ENCODE measurements at regions not wholly inside any gene's neighbourhood (a gene's known extent, or its start where the extent isn't known, plus 50 kb on each side); places are given as distances from the start of the nearest gene placed in this dataset.

DNA sequence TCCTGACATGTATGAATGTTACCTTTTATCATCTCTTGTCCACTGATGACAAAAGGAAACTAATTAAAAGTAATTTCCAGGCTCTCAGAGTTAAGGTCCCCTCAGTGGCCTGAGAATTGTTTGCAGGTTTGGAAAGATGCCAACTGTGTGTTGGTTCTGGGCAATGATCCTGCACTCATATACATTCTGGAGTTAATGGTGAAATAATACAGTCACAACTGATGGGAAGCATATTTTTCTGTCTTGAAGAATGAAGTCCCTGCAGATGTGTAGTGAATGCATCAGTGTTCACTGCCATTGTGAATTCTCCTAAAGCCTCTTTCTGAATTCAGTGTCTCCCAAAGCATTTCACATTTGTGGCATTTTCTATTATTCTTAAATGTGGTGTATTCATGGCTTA lies 238.1 kb upstream of the PPP1R2C start:
- Histone ChIP-seq H3K4me2 (ENCODE audit: low read depth, low read length) (no peak overlapping the region), H3K9me3 (replicated peaks; ENCODE audit: insufficient read depth, low read length) (no peaks in the 10 kb centered on the region), H3K36me3 (replicated peaks; ENCODE audit: insufficient read depth, low read length) (no peaks in the 10 kb centered on the region), H3F3A (ENCODE audit: insufficient read depth, low read length) (no peaks in the 10 kb centered on the region), H3K9me2 (replicated peaks; ENCODE audit: insufficient read depth, low read length) (no peaks in the 10 kb centered on the region), H4K20me1 (ENCODE audit: insufficient read depth, low read length) (no peaks in the 10 kb centered on the region), H3K4me3 (ENCODE audit: low read length) (no peak overlapping the region), H3K4me1 (ENCODE audit: low read length) (no peaks in the 10 kb centered on the region), H3K79me2 (ENCODE audit: low read length) (no peaks in the 10 kb centered on the region), H3K27ac (ENCODE audit: low read length) (no peak overlapping the region), H3K9ac (ENCODE audit: low read length) (no peak overlapping the region), H3K27me3 (replicated peaks; ENCODE audit: insufficient read depth, low read length) (no peaks in the 10 kb centered on the region), H2AFZ (ENCODE audit: low read length) (no peak overlapping the region)
- DNase-seq: no peak
- TF ChIP-seq, protein P1, sequence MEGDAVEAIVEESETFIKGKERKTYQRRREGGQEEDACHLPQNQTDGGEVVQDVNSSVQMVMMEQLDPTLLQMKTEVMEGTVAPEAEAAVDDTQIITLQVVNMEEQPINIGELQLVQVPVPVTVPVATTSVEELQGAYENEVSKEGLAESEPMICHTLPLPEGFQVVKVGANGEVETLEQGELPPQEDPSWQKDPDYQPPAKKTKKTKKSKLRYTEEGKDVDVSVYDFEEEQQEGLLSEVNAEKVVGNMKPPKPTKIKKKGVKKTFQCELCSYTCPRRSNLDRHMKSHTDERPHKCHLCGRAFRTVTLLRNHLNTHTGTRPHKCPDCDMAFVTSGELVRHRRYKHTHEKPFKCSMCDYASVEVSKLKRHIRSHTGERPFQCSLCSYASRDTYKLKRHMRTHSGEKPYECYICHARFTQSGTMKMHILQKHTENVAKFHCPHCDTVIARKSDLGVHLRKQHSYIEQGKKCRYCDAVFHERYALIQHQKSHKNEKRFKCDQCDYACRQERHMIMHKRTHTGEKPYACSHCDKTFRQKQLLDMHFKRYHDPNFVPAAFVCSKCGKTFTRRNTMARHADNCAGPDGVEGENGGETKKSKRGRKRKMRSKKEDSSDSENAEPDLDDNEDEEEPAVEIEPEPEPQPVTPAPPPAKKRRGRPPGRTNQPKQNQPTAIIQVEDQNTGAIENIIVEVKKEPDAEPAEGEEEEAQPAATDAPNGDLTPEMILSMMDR (IDR thresholded peaks at IDR 0.05; ENCODE audit: low read length): no peak
- TF ChIP-seq EZH2 (optimal IDR thresholded peaks at IDR 0.05; ENCODE audit: low read depth, low read length) (no peak), EZH2phosphoT487 (IDR thresholded peaks at IDR 0.05; ENCODE audit: low read length) (no peak)

DNA sequence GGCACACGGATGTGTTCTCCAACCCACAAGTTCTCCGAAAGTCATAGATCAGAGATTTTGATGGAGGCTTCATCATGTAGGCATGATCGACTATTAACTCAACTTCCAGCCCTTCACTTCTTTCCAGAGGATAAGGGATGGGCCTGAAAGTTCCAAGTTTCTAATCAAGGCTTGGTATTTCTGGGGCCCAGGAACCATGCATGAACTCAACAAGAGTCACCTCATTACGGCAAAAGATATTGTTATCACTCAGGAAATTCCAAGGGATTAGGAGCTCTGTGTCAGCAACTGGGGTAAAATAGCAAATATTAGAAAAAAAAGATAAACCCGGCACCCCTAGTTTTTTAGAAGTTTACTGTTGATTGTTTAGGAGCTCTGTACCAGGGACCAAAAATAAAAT lies 240.1 kb upstream of the PPP1R2C start:
- Histone ChIP-seq H3K4me3 (ENCODE audit: low read length) (no peak overlapping the region), H3K4me1 (ENCODE audit: low read length) (no peaks in the 10 kb centered on the region), H3K9ac (ENCODE audit: low read length) (no peak overlapping the region), H2AFZ (ENCODE audit: low read length) (no peak overlapping the region), H3F3A (ENCODE audit: insufficient read depth, low read length) (no peaks in the 10 kb centered on the region), H3K27me3 (replicated peaks; ENCODE audit: insufficient read depth, low read length) (no peaks in the 10 kb centered on the region), H3K27ac (ENCODE audit: low read length) (no peak overlapping the region), H3K79me2 (ENCODE audit: low read length) (no peaks in the 10 kb centered on the region), H3K36me3 (replicated peaks; ENCODE audit: insufficient read depth, low read length) (no peaks in the 10 kb centered on the region), H3K9me3 (replicated peaks; ENCODE audit: insufficient read depth, low read length) (no peaks in the 10 kb centered on the region), H3K4me2 (ENCODE audit: low read depth, low read length) (no peak overlapping the region), H4K20me1 (ENCODE audit: insufficient read depth, low read length) (no peaks in the 10 kb centered on the region), H3K9me2 (replicated peaks; ENCODE audit: insufficient read depth, low read length) (no peaks in the 10 kb centered on the region)
- TF ChIP-seq, protein P1 (IDR thresholded peaks at IDR 0.05; ENCODE audit: low read length): no peak
- no peak for TF ChIP-seq EZH2 (optimal IDR thresholded peaks at IDR 0.05; ENCODE audit: low read depth, low read length)
- no peak for TF ChIP-seq EZH2phosphoT487 (IDR thresholded peaks at IDR 0.05; ENCODE audit: low read length)
- DNase-seq: no peak

DNA sequence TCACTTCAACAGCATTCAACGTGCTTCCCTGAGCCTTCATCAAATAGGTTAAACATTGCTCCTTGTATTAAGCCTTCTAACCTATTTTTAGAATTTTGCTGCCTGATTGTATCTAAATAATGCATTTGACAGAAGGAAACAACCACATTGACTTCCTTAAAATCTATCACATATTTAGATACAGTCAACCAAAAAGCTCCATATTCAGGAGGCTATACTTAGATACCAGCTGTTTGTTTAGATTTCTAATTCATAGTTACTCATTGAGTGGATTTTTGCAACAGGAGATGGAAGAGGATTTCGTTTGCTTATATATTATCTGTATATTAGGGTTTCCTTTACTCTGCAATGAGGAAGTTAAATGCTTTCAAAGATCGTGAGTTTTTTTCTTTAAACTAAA lies 241.1 kb upstream of the PPP1R2C start:
- no peaks in the 10 kb centered on the region for H4K20me1 ChIP-seq (ENCODE audit: insufficient read depth, low read length)
- no peak for DNase-seq
- H3K4me2 ChIP-seq (ENCODE audit: low read depth, low read length): no peak overlapping the region
- no peaks in the 10 kb centered on the region for H3F3A ChIP-seq (ENCODE audit: insufficient read depth, low read length)
- no peaks in the 10 kb centered on the region for H3K4me1 ChIP-seq (ENCODE audit: low read length)
- H3K79me2 ChIP-seq (ENCODE audit: low read length): no peaks in the 10 kb centered on the region
- no peaks in the 10 kb centered on the region for H3K27me3 ChIP-seq (replicated peaks; ENCODE audit: insufficient read depth, low read length)
- H3K9me2 ChIP-seq (replicated peaks; ENCODE audit: insufficient read depth, low read length): no peaks in the 10 kb centered on the region
- no peak overlapping the region for H3K4me3 ChIP-seq (ENCODE audit: low read length)
- H3K27ac ChIP-seq (ENCODE audit: low read length): no peak overlapping the region
- TF ChIP-seq, protein P1 (IDR thresholded peaks at IDR 0.05; ENCODE audit: low read length): no peak
- TF ChIP-seq EZH2phosphoT487 (IDR thresholded peaks at IDR 0.05; ENCODE audit: low read length) (no peak), EZH2 (optimal IDR thresholded peaks at IDR 0.05; ENCODE audit: low read depth, low read length) (no peak)
- H3K9ac ChIP-seq (ENCODE audit: low read length): no peak overlapping the region
- H2AFZ ChIP-seq (ENCODE audit: low read length): no peak overlapping the region
- no peaks in the 10 kb centered on the region for H3K36me3 ChIP-seq (replicated peaks; ENCODE audit: insufficient read depth, low read length)
- no peaks in the 10 kb centered on the region for H3K9me3 ChIP-seq (replicated peaks; ENCODE audit: insufficient read depth, low read length)
